A549 (cell line): ENCODE measurements at regions not wholly inside any gene's neighbourhood (a gene's known extent, or its start where the extent isn't known, plus 50 kb on each side); places are given as distances from the start of the nearest gene placed in this dataset.

Source experiments
- ATAC-seq, 2 experiments: fragments of 200-7000 bp in 1 of 2; fragments of >200 bp in 1 of 2; cut with Nextera tagmentation in 1 of 2; cut with Tn5 transposase in 1 of 2; 3 replicates each; pipeline versions ENCODE4 v1.8.0 to v1.9.1; 2018 to 2020; ENCODE audit warnings: mild to moderate bottlenecking in 1 of 2, moderate library complexity in 1 of 2
- CTCF ChIA-PET: fragments of 300-600 bp; sonication (Branson Sonifier 250); formaldehyde crosslinking; extraction: SDS; loops from one replicate; lab custom pipeline; 2021; ENCODE audit warnings: antibody characterized with exemption, inconsistent platforms; lab: Yijun Ruan, JAX
- POLR2A ChIA-PET: fragments of 350-600 bp; formaldehyde crosslinking; extraction: SDS; loops from one replicate; lab custom pipeline; 2021; ENCODE audit warnings: antibody characterized with exemption, inconsistent platforms; lab: Yijun Ruan, JAX
- DNase-seq, 2 experiments: peaks; one replicate each; pipeline versions ENCODE4 v3.0.0 to v3.0.0-alpha.2; 2011 to 2016; ENCODE audit warnings: low read depth in 1 of 2, low spot score in 1 of 2
- FAIRE-seq: peaks from 2 replicates; lab custom pipeline; 2011; peaks lifted over from hg19 to GRCh38; lab: Jason Lieb, UNC
- H3K27ac ChIP-seq, 2 experiments: fragments of >200 bp; sonication (Bioruptor Twin); formaldehyde crosslinking; 3 replicates each; pipeline ENCODE4 v1.5.1; 2016 to 2017
- H3K4me1 ChIP-seq: fragments of >200 bp; sonication (Bioruptor Twin); formaldehyde crosslinking; 3 replicates; pipeline ENCODE4 v1.6.1; 2016
- H3K4me2 ChIP-seq: fragments of >200 bp; sonication (Bioruptor Twin); formaldehyde crosslinking; 3 replicates; pipeline ENCODE4 v1.6.1; 2016
- H3K4me3 ChIP-seq: fragments of >200 bp; sonication (Bioruptor Twin); formaldehyde crosslinking; 3 replicates; pipeline ENCODE4 v1.5.1; 2016
- H3K9me3 ChIP-seq: fragments of >200 bp; sonication (Bioruptor Twin); formaldehyde crosslinking; 3 replicates; pipeline ENCODE4 v1.6.1; 2016
- BHLHE40 ChIP-seq: IDR thresholded peaks from 2 replicates; pipeline ENCODE4 v1.6.1; 2012; ENCODE audit warnings: low read depth, low read length, inconsistent platforms
- CBX2 ChIP-seq: fragments of 200-600 bp; sonication (generic); IDR thresholded peaks from 2 replicates; pipeline ENCODE4 v1.6.1; 2016; ENCODE audit warnings: low read depth, mild to moderate bottlenecking, borderline replicate concordance
- CBX8 ChIP-seq: fragments of 200-600 bp; sonication (generic); IDR thresholded peaks from 2 replicates; pipeline ENCODE4 v1.6.1; 2016
- CEBPB ChIP-seq, 2 experiments: fragments of >200 bp in 1 of 2; sonication (Bioruptor Twin) in 1 of 2; formaldehyde crosslinking in 1 of 2; IDR thresholded peaks; 2 replicates each; pipeline ENCODE4 v1.6.1; 2012 to 2016
- CHD2 ChIP-seq: fragments of 150-350 bp; IDR thresholded peaks from 2 replicates; pipeline ENCODE4 v1.6.1; 2014; ENCODE audit warnings: low read length; ENCODE audit not compliant: partially characterized antibody
- ESRRA ChIP-seq: fragments of 150-350 bp; IDR thresholded peaks from 2 replicates; pipeline ENCODE4 v1.6.1; 2014; ENCODE audit warnings: mild to moderate bottlenecking, low read length, borderline replicate concordance
- FOSL2 ChIP-seq, 2 experiments: fragments of 450-650 bp in 1 of 2; fragments of >200 bp in 1 of 2; sonication (Bioruptor Twin) in 1 of 2; formaldehyde crosslinking; IDR thresholded peaks; 2 replicates each; pipeline versions ENCODE4 v1.5.0 to v1.6.1; 2016 to 2020; ENCODE audit warnings: mild to moderate bottlenecking in 1 of 2, moderate library complexity in 1 of 2
- HDAC2 ChIP-seq: fragments of 200-600 bp; sonication (generic); IDR thresholded peaks from 2 replicates; pipeline ENCODE4 v1.6.1; 2016
- HEYL ChIP-seq: fragments of 250-450 bp; sonication (Bioruptor Pico); IDR thresholded peaks from 2 replicates; pipeline ENCODE4 v1.8.0; 2021; ENCODE audit warnings: mild to moderate bottlenecking, moderate library complexity
- HOXA7 ChIP-seq: fragments of 250-450 bp; sonication (Bioruptor Pico); IDR thresholded peaks from 2 replicates; pipeline ENCODE4 v1.5.0; 2020; ENCODE audit warnings: mild to moderate bottlenecking, moderate library complexity
- HOXB5 ChIP-seq: fragments of 250-450 bp; sonication (Bioruptor Pico); IDR thresholded peaks from 2 replicates; pipeline ENCODE4 v1.5.0; 2020; ENCODE audit warnings: mild to moderate bottlenecking, moderate library complexity
- MYC ChIP-seq: IDR thresholded peaks from 2 replicates; pipeline ENCODE4 v1.6.1; 2012; ENCODE audit warnings: mild to moderate bottlenecking, inconsistent platforms, low read length, improper control_type of control experiment, borderline replicate concordance
- PHF8 ChIP-seq: fragments of 200-600 bp; sonication (generic); IDR thresholded peaks from 2 replicates; pipeline ENCODE4 v1.6.1; 2016; ENCODE audit warnings: low read depth, mild to moderate bottlenecking, antibody characterized with exemption, moderate library complexity, borderline replicate concordance
- POLR2AphosphoS2 ChIP-seq: conservative IDR thresholded peaks from 2 replicates; pipeline ENCODE4 v1.6.1; 2012; ENCODE audit warnings: low read length, improper control_type of control experiment, inconsistent platforms
- RCOR1 ChIP-seq: fragments of 150-350 bp; IDR thresholded peaks from 2 replicates; pipeline ENCODE4 v1.6.1; 2014; ENCODE audit warnings: antibody characterized with exemption, low read length, low read depth
- SMC3 ChIP-seq: fragments of >200 bp; sonication (Bioruptor Twin); formaldehyde crosslinking; IDR thresholded peaks from 3 replicates; pipeline ENCODE4 v1.6.1; 2018; ENCODE audit warnings: inconsistent platforms
- SREBF2 ChIP-seq: fragments of 450-650 bp; IDR thresholded peaks from 2 replicates; pipeline ENCODE4 v1.6.1; 2014; ENCODE audit warnings: mild to moderate bottlenecking, moderate library complexity
- ZC3H11A ChIP-seq: fragments of 450-650 bp; IDR thresholded peaks from 2 replicates; pipeline ENCODE4 v1.6.1; 2014; ENCODE audit warnings: antibody characterized with exemption, mild to moderate bottlenecking
- ZSCAN20 ChIP-seq: fragments of 250-450 bp; sonication (Bioruptor Pico); IDR thresholded peaks from 2 replicates; pipeline ENCODE4 v1.8.0; 2022; ENCODE audit warnings: mild to moderate bottlenecking, moderate library complexity
- WGBS: methylation state at CpG from one replicate; pipeline ENCODE4 v1.1.6; 2017; ENCODE audit errors: missing lambda C conversion rate; 5-methylcytosine and 5-hydroxymethylcytosine counted together
- TF ChIP-seq, protein P1 (sequence below): fragments of 450-650 bp; IDR thresholded peaks from 2 replicates; pipeline ENCODE4 v1.6.1; 2014; ENCODE audit warnings: antibody characterized with exemption
- TF ChIP-seq, protein P2 (sequence below): fragments of 250-450 bp; sonication (Bioruptor Pico); IDR thresholded peaks from 2 replicates; pipeline ENCODE4 v1.5.0; 2020; ENCODE audit warnings: low read depth, mild to moderate bottlenecking, moderate library complexity
- TF ChIP-seq, protein P3 (sequence below): fragments of >200 bp; sonication (Bioruptor Twin); formaldehyde crosslinking; IDR thresholded peaks from 2 replicates; pipeline ENCODE4 v1.6.1; 2016
- TF ChIP-seq, protein P4 (sequence below): IDR thresholded peaks from 2 replicates; pipeline ENCODE4 v1.6.1; 2012
- TF ChIP-seq, protein P5 (sequence below): IDR thresholded peaks from 2 replicates; pipeline ENCODE4 v1.6.1; 2012
- TF ChIP-seq, protein P6 (sequence below): fragments of >200 bp; sonication (Bioruptor Twin); formaldehyde crosslinking; IDR thresholded peaks from 3 replicates; pipeline ENCODE4 v1.6.1; 2016

DNA sequence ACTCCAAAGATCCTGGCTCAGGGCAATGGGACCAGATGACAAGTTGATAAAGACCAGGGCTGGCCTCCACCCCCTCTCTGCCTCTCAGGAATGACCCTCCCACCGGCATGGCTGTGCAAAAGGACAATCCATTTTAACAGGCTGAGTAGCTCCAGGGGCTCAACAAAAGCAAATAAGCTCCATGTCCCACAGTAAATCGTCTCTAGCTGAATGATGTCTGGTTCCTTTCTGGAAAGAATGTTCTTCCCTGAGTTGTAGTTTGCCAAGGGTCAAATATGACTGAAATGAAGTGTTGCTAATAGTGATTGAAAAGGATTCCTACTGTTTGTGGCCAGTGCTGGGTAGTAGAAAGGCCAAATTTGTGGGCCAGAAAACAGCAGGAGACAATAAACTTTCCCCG lies 434.4 kb upstream of the ETAA1 start:
- Histone ChIP-seq H3K9me3 (no peaks in the 10 kb centered on the region), H3K4me3 (no peak overlapping the region), H3K27ac (no peak overlapping the region), H3K4me1 (no peaks in the 10 kb centered on the region), H3K4me2 (no peak overlapping the region)
- DNase-seq (no peak), ATAC-seq (no peak), FAIRE-seq (no peak)
- TF ChIP-seq, protein P1, sequence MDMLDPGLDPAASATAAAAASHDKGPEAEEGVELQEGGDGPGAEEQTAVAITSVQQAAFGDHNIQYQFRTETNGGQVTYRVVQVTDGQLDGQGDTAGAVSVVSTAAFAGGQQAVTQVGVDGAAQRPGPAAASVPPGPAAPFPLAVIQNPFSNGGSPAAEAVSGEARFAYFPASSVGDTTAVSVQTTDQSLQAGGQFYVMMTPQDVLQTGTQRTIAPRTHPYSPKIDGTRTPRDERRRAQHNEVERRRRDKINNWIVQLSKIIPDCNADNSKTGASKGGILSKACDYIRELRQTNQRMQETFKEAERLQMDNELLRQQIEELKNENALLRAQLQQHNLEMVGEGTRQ = no peak
- TF ChIP-seq CEBPB (IDR thresholded peaks at IDR 0.05) = no peak
- no peak for TF ChIP-seq POLR2AphosphoS2
- TF ChIP-seq ESRRA = no peak
- 20% methylated on average over 3 of the region's 3 CpGs for WGBS
- CTCF ChIA-PET = no interaction called here
- POLR2A ChIA-PET = no interaction called here

DNA sequence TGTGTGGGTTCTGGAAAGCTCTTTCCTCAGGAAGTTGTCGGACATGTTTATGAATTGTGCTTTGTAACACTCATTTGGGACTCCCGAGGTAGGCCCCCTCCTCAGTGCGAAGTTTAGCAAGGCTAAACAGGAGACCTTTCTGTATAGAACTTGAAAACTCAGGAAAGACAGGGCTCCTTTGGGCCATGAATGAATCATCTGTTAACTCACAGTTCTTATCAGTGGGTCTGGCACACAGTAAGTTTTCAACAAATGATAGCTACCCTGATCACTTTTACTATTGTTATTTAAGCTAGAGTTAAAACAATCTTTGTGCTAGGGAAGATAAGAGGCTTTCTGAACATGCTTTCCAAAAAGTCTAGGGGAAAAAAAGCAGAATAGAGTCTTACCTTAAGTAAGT lies 430.5 kb upstream of the ETAA1 start:
- H3K9me3 ChIP-seq = no peaks in the 10 kb centered on the region; the same call in 2 of the 3 replicates
- no peak for TF ChIP-seq BHLHE40
- TF ChIP-seq MYC = no peak
- TF ChIP-seq SMC3 = no peak
- TF ChIP-seq ZC3H11A = no peak
- no peak for ATAC-seq
- H3K4me3 ChIP-seq = no peak overlapping the region
- no peak overlapping the region for H3K27ac ChIP-seq
- WGBS = 9% methylated on average over 3 of the region's 3 CpGs
- no peak overlapping the region for H3K4me2 ChIP-seq
- FAIRE-seq = no peak
- POLR2A ChIA-PET = no interaction called here
- DNase-seq = no peak
- CTCF ChIA-PET = interaction anchor here (0.6 kb wide), 1 partner anchor 539 kb away, joined by 3 read pairs; no protein-coding TSS in a partner anchor
- H3K4me1 ChIP-seq = no peaks in the 10 kb centered on the region

DNA sequence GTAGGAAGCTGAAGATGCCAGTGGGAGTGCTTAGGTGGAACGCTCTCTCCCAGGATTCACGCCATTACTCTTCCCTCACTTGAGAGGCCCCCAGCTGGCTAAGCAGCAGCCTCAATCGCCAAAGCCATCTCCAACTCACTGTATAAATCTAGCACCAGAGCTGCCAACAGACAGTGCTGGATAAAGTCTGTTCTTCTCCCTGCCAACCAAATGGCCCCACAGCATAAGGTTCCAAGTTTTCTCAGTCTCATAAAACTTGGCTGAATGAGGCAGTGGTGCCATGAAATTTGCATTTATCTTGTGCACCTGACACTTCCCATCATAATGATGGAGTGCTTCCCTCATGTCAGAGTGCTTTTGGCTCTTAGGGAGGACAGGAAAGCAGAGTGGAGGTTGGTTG lies 428.2 kb upstream of the ETAA1 start:
- WGBS = 49% methylated on average over 3 of the region's 3 CpGs

DNA sequence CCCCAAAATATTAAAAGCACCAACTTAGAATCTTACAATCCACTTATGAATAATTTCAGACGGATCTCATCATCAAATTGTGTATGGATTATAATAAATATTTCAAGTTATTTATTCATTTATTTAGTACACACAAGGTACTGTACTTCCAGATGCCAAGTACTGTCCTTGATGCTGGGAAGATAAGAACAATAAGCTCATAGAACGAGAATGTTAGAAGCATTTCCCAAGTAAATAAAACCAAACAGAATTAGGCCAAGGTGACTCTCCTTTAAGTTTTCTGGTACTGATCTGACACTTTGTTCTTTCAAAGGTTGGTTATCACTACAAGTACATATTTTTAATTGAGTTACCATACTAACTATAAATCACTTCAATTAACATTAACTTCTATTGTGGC lies 416.1 kb upstream of the ETAA1 start:
- FAIRE-seq (no peak), ATAC-seq (no peak), DNase-seq (no peak)
- Histone ChIP-seq H3K9me3 (no peaks in the 10 kb centered on the region), H3K27ac (no peak overlapping the region), H3K4me1 (no peaks in the 10 kb centered on the region), H3K4me3 (no peak overlapping the region), H3K4me2 (no peak overlapping the region)
- ChIA-PET POLR2A (no interaction called here), CTCF (no interaction called here)
- TF ChIP-seq POLR2AphosphoS2 (no peak), FOSL2 (IDR thresholded peaks at IDR 0.05) (no peak), FOSL2 (CRISPR knock-in tag; IDR thresholded peaks at IDR 0.05) (no peak), HDAC2 (no peak), RCOR1 (no peak), HOXA7 (CRISPR knock-in tag) (no peak), HOXB5 (CRISPR knock-in tag) (no peak), CBX2 (no peak), CHD2 (no peak), SREBF2 (no peak), HEYL (CRISPR knock-in tag) (no peak), ZSCAN20 (no peak), PHF8 (no peak)
- TF ChIP-seq, protein P2, sequence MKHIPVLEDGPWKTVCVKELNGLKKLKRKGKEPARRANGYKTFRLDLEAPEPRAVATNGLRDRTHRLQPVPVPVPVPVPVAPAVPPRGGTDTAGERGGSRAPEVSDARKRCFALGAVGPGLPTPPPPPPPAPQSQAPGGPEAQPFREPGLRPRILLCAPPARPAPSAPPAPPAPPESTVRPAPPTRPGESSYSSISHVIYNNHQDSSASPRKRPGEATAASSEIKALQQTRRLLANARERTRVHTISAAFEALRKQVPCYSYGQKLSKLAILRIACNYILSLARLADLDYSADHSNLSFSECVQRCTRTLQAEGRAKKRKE (CRISPR knock-in tag) = no peak
- TF ChIP-seq, protein P3, sequence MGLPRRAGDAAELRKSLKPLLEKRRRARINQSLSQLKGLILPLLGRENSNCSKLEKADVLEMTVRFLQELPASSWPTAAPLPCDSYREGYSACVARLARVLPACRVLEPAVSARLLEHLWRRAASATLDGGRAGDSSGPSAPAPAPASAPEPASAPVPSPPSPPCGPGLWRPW = no peak
- TF ChIP-seq, protein P4, sequence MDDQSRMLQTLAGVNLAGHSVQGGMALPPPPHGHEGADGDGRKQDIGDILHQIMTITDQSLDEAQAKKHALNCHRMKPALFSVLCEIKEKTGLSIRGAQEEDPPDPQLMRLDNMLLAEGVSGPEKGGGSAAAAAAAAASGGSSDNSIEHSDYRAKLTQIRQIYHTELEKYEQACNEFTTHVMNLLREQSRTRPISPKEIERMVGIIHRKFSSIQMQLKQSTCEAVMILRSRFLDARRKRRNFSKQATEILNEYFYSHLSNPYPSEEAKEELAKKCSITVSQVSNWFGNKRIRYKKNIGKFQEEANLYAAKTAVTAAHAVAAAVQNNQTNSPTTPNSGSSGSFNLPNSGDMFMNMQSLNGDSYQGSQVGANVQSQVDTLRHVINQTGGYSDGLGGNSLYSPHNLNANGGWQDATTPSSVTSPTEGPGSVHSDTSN = no peak
- TF ChIP-seq, protein P1 = no peak
- TF ChIP-seq, protein P5, sequence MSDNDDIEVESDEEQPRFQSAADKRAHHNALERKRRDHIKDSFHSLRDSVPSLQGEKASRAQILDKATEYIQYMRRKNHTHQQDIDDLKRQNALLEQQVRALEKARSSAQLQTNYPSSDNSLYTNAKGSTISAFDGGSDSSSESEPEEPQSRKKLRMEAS = no peak
- WGBS = 10% methylated on average over 2 of the region's 2 CpGs

More for the DNA sequence above, 428.2 kb upstream of the ETAA1 start:
- no peak for ATAC-seq
- no peak for DNase-seq
- Histone ChIP-seq H3K27ac (no peak overlapping the region), H3K4me1 (no peaks in the 10 kb centered on the region), H3K4me2 (no peak overlapping the region), H3K4me3 (no peak overlapping the region), H3K9me3 (no peaks in the 10 kb centered on the region; the same call in 2 of the 3 replicates)
- ChIA-PET POLR2A (no interaction called here), CTCF (no interaction called here)
- no peak for TF ChIP-seq CBX8
- TF ChIP-seq MYC = no peak
- TF ChIP-seq, protein P6, sequence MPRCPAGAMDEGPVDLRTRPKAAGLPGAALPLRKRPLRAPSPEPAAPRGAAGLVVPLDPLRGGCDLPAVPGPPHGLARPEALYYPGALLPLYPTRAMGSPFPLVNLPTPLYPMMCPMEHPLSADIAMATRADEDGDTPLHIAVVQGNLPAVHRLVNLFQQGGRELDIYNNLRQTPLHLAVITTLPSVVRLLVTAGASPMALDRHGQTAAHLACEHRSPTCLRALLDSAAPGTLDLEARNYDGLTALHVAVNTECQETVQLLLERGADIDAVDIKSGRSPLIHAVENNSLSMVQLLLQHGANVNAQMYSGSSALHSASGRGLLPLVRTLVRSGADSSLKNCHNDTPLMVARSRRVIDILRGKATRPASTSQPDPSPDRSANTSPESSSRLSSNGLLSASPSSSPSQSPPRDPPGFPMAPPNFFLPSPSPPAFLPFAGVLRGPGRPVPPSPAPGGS = no peak
- FAIRE-seq = no peak
